ENCODE measurements at regions not wholly inside any gene's neighbourhood (a gene's known extent, or its start where the extent isn't known, plus 50 kb on each side); places are given as distances from the start of the nearest gene placed in this dataset.

DNA sequence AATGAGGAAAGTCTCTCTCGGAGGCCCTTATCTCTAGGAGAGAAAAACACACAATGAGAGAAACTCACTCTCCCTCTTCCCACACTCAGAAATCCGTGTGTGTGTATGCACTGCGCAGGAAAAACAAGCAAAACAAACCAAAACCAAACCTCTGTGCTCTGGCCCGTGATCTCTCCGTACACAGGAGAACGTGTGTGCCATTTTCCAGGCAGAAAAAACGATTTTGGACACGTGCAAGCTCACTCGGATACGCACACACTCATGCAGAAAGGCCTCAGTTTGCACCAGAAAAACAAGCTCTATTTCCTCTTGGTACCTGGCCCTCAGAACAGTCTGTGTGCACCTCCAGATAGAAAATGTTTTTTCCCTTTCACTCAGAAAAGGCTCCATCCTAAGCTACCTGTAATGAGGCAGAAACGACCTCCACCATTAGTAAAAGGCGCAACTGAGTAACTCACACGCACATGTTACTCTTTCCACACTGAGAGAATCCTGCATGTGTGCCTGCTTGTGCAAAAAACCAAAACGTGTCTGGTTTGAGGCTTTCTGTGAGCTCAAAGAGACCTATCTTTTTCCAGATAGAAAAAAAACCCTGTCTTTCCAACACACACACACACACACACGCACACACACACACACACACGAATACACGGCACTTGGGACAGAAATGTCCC is 99.2 kb downstream of the EDN3 start:
- no peaks in the 10 kb centered on the region for H3K36me3 ChIP-seq (replicated peaks in 1 of 2; ENCODE audit: control insufficient read depth in 1 of 2, insufficient read depth in 2 of 2, low read length in 1 of 2)
- no peak overlapping the region for H3K9ac ChIP-seq
- H3F3A ChIP-seq (replicated peaks; ENCODE audit: insufficient read depth), result no peaks in the 10 kb centered on the region
- peaks cover 8% of the 10 kb centered on the region; the same call in 1 of the 2 replicates for H3K27me3 ChIP-seq (ENCODE audit: insufficient read depth)
- 59% methylated on average over 17 of the region's 17 CpGs for WGBS (ENCODE audit: low lambda C conversion rate)
- no peak overlapping the region; a peak in 1 of 4 replicates for H3K27ac ChIP-seq (ENCODE audit: low read depth in 2 of 2, low read length in 1 of 2)
- DNase-seq, result no peak
- peaks cover 0 to 40% of the 10 kb centered on the region in 2 experiments; a peak in 2 of 4 replicates for H3K4me1 ChIP-seq (ENCODE audit: control insufficient read depth in 1 of 2, insufficient read depth in 2 of 2, low read depth in 1 of 2, low read length in 1 of 2)
- H3K9me2 ChIP-seq, result no peaks in the 10 kb centered on the region
- no peaks in the 10 kb centered on the region for H4K20me1 ChIP-seq (ENCODE audit: insufficient read depth)
- ChIA-PET CTCF (interaction anchor here (0.9 to 10.0 kb wide), 5 partner anchors 12 to 192 kb away, joined by 3 to 106 read pairs (median 4); no protein-coding TSS in a partner anchor), POLR2A (no interaction called here)
- H3K79me2 ChIP-seq (ENCODE audit: insufficient read depth), result no peaks in the 10 kb centered on the region
- no peak for TF ChIP-seq EZH2phosphoT487 (IDR thresholded peaks at IDR 0.05; ENCODE audit: borderline replicate concordance, low read depth)
- TF ChIP-seq GATA2 (CRISPR knock-in tag; IDR thresholded peaks at IDR 0.05), result no peak
- TF ChIP-seq RAD21 (IDR thresholded peaks at IDR 0.05; ENCODE audit: low read length), result no peak
- TF ChIP-seq, protein P1, sequence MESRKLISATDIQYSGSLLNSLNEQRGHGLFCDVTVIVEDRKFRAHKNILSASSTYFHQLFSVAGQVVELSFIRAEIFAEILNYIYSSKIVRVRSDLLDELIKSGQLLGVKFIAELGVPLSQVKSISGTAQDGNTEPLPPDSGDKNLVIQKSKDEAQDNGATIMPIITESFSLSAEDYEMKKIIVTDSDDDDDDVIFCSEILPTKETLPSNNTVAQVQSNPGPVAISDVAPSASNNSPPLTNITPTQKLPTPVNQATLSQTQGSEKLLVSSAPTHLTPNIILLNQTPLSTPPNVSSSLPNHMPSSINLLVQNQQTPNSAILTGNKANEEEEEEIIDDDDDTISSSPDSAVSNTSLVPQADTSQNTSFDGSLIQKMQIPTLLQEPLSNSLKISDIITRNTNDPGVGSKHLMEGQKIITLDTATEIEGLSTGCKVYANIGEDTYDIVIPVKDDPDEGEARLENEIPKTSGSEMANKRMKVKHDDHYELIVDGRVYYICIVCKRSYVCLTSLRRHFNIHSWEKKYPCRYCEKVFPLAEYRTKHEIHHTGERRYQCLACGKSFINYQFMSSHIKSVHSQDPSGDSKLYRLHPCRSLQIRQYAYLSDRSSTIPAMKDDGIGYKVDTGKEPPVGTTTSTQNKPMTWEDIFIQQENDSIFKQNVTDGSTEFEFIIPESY (IDR thresholded peaks at IDR 0.05; ENCODE audit: borderline replicate concordance, low read depth), result no peak
- no peak for TF ChIP-seq GABPA (IDR thresholded peaks at IDR 0.05; ENCODE audit: low read depth)
- TF ChIP-seq, protein P2, sequence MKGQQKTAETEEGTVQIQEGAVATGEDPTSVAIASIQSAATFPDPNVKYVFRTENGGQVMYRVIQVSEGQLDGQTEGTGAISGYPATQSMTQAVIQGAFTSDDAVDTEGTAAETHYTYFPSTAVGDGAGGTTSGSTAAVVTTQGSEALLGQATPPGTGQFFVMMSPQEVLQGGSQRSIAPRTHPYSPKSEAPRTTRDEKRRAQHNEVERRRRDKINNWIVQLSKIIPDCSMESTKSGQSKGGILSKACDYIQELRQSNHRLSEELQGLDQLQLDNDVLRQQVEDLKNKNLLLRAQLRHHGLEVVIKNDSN (IDR thresholded peaks at IDR 0.05; ENCODE audit: borderline replicate concordance, low read depth), result no peak
- no peak for TF ChIP-seq YY1 (IDR thresholded peaks at IDR 0.05; ENCODE audit: low read depth)
- TF ChIP-seq, protein P3, sequence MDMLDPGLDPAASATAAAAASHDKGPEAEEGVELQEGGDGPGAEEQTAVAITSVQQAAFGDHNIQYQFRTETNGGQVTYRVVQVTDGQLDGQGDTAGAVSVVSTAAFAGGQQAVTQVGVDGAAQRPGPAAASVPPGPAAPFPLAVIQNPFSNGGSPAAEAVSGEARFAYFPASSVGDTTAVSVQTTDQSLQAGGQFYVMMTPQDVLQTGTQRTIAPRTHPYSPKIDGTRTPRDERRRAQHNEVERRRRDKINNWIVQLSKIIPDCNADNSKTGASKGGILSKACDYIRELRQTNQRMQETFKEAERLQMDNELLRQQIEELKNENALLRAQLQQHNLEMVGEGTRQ (IDR thresholded peaks at IDR 0.05; ENCODE audit: borderline replicate concordance, low read depth, low read length), result no peak
- no peak for TF ChIP-seq JUND (IDR thresholded peaks at IDR 0.05)
- no peak for TF ChIP-seq TEAD4 (IDR thresholded peaks at IDR 0.05; ENCODE audit: borderline replicate concordance, insufficient read depth)
- no peak for TF ChIP-seq MXI1 (IDR thresholded peaks at IDR 0.05; ENCODE audit: low read depth, low read length)
- TF ChIP-seq EP300 (IDR thresholded peaks at IDR 0.05; ENCODE audit: borderline replicate concordance in 1 of 2, low read depth in 1 of 2, low read length in 1 of 2), result no peak
- TF ChIP-seq CHD2 (IDR thresholded peaks at IDR 0.05; ENCODE audit: low read length, partially characterized antibody), result no peak
- no peak for TF ChIP-seq IRF3 (IDR thresholded peaks at IDR 0.05; ENCODE audit: low read depth, low read length)
- TF ChIP-seq RFX5 (IDR thresholded peaks at IDR 0.05; ENCODE audit: low read length), result no peak
- no peak for TF ChIP-seq ELF1 (IDR thresholded peaks at IDR 0.05)
- TF ChIP-seq RCOR1 (IDR thresholded peaks at IDR 0.05; ENCODE audit: low read length), result no peak
- no peak for TF ChIP-seq TCF12 (IDR thresholded peaks at IDR 0.05)
- TF ChIP-seq SMC3 (IDR thresholded peaks at IDR 0.05; ENCODE audit: low read depth, low read length), result no peak
- no peak overlapping the region for H2AFZ ChIP-seq (ENCODE audit: low read depth)
- no peaks in the 10 kb centered on the region for H3K9me3 ChIP-seq
- H3K4me3 ChIP-seq (ENCODE audit: low read depth in 2 of 2, low read length in 1 of 2), result no peak overlapping the region
- no peak overlapping the region for H3K4me2 ChIP-seq
